A673 (cell line): ENCODE measurements at regions not wholly inside any gene's neighbourhood (a gene's known extent, or its start where the extent isn't known, plus 50 kb on each side); places are given as distances from the start of the nearest gene placed in this dataset.

ENCODE experiments used
- CTCF ChIP-seq: fragments of 300-800, 200-600 bp; sonication (generic); conservative IDR thresholded peaks from 2 replicates; pipeline ENCODE4 v1.5.1; 2017; ENCODE audit warnings: low read depth, mild to moderate bottlenecking, antibody characterized with exemption, low read length, moderate library complexity, mixed read lengths
- EZH2 ChIP-seq: fragments of 200-600 bp; sonication (generic); IDR thresholded peaks from 2 replicates; pipeline ENCODE4 v1.6.1; 2017; ENCODE audit warnings: borderline replicate concordance, low read depth, mild to moderate bottlenecking, mixed read lengths, antibody characterized with exemption, low read length; ENCODE audit not compliant: poor library complexity, severe bottlenecking

GRCh38 chr7:21326241-21326640 lies 101.6 kb upstream of the SP4 start:
- TF ChIP-seq CTCF (no peak), EZH2 (no peak)
